SK-N-SH (cell line): ENCODE measurements at regions not wholly inside any gene's neighbourhood (a gene's known extent, or its start where the extent isn't known, plus 50 kb on each side); places are given as distances from the start of the nearest gene placed in this dataset.

Source experiments
- CTCF ChIA-PET: fragments of 300-600, 350-600 bp; formaldehyde crosslinking; extraction: SDS; loops from one replicate; lab custom pipeline; 2021; lab: Yijun Ruan, JAX
- POLR2A ChIA-PET: fragments of 350-600 bp; sonication (Branson Sonifier 250); formaldehyde crosslinking; extraction: SDS; loops from one replicate; lab custom pipeline; 2020; ENCODE audit warnings: antibody characterized with exemption, inconsistent platforms; lab: Yijun Ruan, JAX
- DNase-seq: peaks from one replicate; pipeline ENCODE4 v3.0.0; 2012
- H2AFZ ChIP-seq: fragments of 200-600 bp; sonication (generic); 2 replicates; pipeline ENCODE4 v1.8.1; 2016; ENCODE audit warnings: antibody characterized with exemption, mild to moderate bottlenecking, low read depth
- H3F3A ChIP-seq: fragments of 200-600 bp; sonication (generic); replicated peaks from 2 replicates; pipeline ENCODE3; 2016; ENCODE audit warnings: antibody characterized with exemption, mild to moderate bottlenecking; ENCODE audit not compliant: insufficient read depth
- H3K27ac ChIP-seq, 2 experiments: fragments of 200-500 bp in 1 of 2; fragments of 200-600 bp in 1 of 2; sonication (Bioruptor generic) in 1 of 2; sonication (generic), shearing (Covaris generic) in 1 of 2; 2 replicates each; pipeline versions ENCODE4 v1.5.1 to v1.6.1; 2014 to 2016; ENCODE audit warnings: low read depth in 2 of 2, inconsistent platforms in 1 of 2, low read length in 1 of 2, mild to moderate bottlenecking in 1 of 2, mixed read lengths in 1 of 2
- H3K27me3 ChIP-seq: fragments of 200-600 bp; sonication (generic), shearing (Covaris generic); 2 replicates; pipeline ENCODE4 v1.6.1; 2016; ENCODE audit warnings: mixed run types; ENCODE audit not compliant: insufficient read depth
- H3K36me3 ChIP-seq, 2 experiments: fragments of 200-500 bp in 1 of 2; fragments of 200-600 bp in 1 of 2; sonication (Bioruptor generic) in 1 of 2; sonication (generic) in 1 of 2; replicated peaks in 1 of 2; 2 replicates each; pipeline versions ENCODE3 to v1.5.1; 2014 to 2016; ENCODE audit warnings: low read length in 1 of 2, mild to moderate bottlenecking in 1 of 2; ENCODE audit not compliant: insufficient read depth in 2 of 2, control insufficient read depth in 1 of 2
- H3K4me1 ChIP-seq, 2 experiments: fragments of 200-500 bp in 1 of 2; fragments of 200-600 bp in 1 of 2; sonication (Bioruptor generic) in 1 of 2; sonication (generic), shearing (Covaris generic) in 1 of 2; 2 replicates each; pipeline versions ENCODE4 v1.5.1 to v1.6.1; 2014 to 2016; ENCODE audit warnings: low read depth in 1 of 2, low read length in 1 of 2, mixed run types in 1 of 2; ENCODE audit not compliant: insufficient read depth in 2 of 2, control insufficient read depth in 1 of 2
- H3K4me2 ChIP-seq: fragments of 200-600 bp; sonication (generic), shearing (Covaris generic); 2 replicates; pipeline ENCODE4 v1.6.1; 2017; ENCODE audit warnings: mixed run types
- H3K4me3 ChIP-seq, 2 experiments: fragments of 200-500 bp in 1 of 2; fragments of 200-600 bp in 1 of 2; sonication (Bioruptor generic) in 1 of 2; sonication (generic), shearing (Covaris generic) in 1 of 2; 2 replicates each; pipeline versions ENCODE4 v1.5.1 to v1.8.1; 2014 to 2016; ENCODE audit warnings: low read depth in 2 of 2, inconsistent platforms in 1 of 2, low read length in 1 of 2, mild to moderate bottlenecking in 1 of 2, mixed read lengths in 1 of 2, moderate library complexity in 1 of 2
- H3K79me2 ChIP-seq: fragments of 200-600 bp; sonication (generic); 2 replicates; pipeline ENCODE4 v1.8.1; 2017; ENCODE audit warnings: mild to moderate bottlenecking; ENCODE audit not compliant: insufficient read depth
- H3K9ac ChIP-seq: fragments of 200-600 bp; sonication (generic); 2 replicates; pipeline ENCODE4 v1.6.1; 2017; ENCODE audit warnings: mixed run types
- H3K9me2 ChIP-seq: fragments of 200-600 bp; sonication (generic); 2 replicates; pipeline ENCODE4 v1.6.1; 2017; ENCODE audit warnings: mixed run types
- H3K9me3 ChIP-seq: fragments of 200-600 bp; sonication (generic); 2 replicates; pipeline ENCODE4 v1.6.1; 2017; ENCODE audit warnings: mixed run types, mild to moderate bottlenecking, moderate library complexity
- H4K20me1 ChIP-seq: fragments of 200-600 bp; sonication (generic); 2 replicates; pipeline ENCODE4 v1.6.1; 2017; ENCODE audit warnings: mild to moderate bottlenecking, mixed run types; ENCODE audit not compliant: insufficient read depth
- CHD2 ChIP-seq: fragments of 150-350 bp; IDR thresholded peaks from 2 replicates; pipeline ENCODE4 v1.6.1; 2018; ENCODE audit warnings: low read length; ENCODE audit not compliant: partially characterized antibody
- ELF1 ChIP-seq: IDR thresholded peaks from 2 replicates; pipeline ENCODE4 v1.4.0; 2012
- EP300 ChIP-seq, 2 experiments: IDR thresholded peaks; 2 replicates each; pipeline versions ENCODE4 v1.4.0 to v1.6.1; 2012; ENCODE audit warnings: borderline replicate concordance in 1 of 2, low read depth in 1 of 2, low read length in 1 of 2
- EZH2phosphoT487 ChIP-seq: fragments of 200-600 bp; sonication (generic); IDR thresholded peaks from 2 replicates; pipeline ENCODE4 v1.6.1; 2017; ENCODE audit warnings: low read depth, mixed run types, mild to moderate bottlenecking, antibody characterized with exemption, moderate library complexity, borderline replicate concordance
- FOSL2 ChIP-seq: IDR thresholded peaks from 2 replicates; pipeline ENCODE4 v1.4.0; 2012; ENCODE audit warnings: low read depth, mild to moderate bottlenecking, moderate library complexity, borderline replicate concordance
- FOXJ3 ChIP-seq: sonication (generic); formaldehyde crosslinking; IDR thresholded peaks from 2 replicates; pipeline ENCODE4 v1.5.1; 2020; ENCODE audit warnings: mild to moderate bottlenecking, missing genetic modification reagents
- FOXM1 ChIP-seq: IDR thresholded peaks from 2 replicates; pipeline ENCODE4 v1.4.0; 2012; ENCODE audit warnings: low read depth, mild to moderate bottlenecking
- GABPA ChIP-seq: IDR thresholded peaks from 2 replicates; pipeline ENCODE4 v1.4.0; 2012; ENCODE audit warnings: low read depth, mild to moderate bottlenecking
- GATA2 ChIP-seq: sonication (generic); formaldehyde crosslinking; IDR thresholded peaks from 2 replicates; pipeline ENCODE4 v1.5.0; 2020; ENCODE audit warnings: mild to moderate bottlenecking, missing genetic modification reagents
- MEF2A ChIP-seq: IDR thresholded peaks from 2 replicates; pipeline ENCODE4 v1.4.0; 2012; ENCODE audit warnings: low read depth, borderline replicate concordance
- NFIC ChIP-seq: IDR thresholded peaks from 2 replicates; pipeline ENCODE4 v1.4.0; 2012; ENCODE audit warnings: borderline replicate concordance
- PBX3 ChIP-seq: IDR thresholded peaks from 2 replicates; pipeline ENCODE4; 2012
- POLR2AphosphoS5 ChIP-seq: IDR thresholded peaks from 2 replicates; pipeline ENCODE4 v1.6.1; 2012; ENCODE audit warnings: low read depth, low read length
- RAD21 ChIP-seq: IDR thresholded peaks from 2 replicates; pipeline ENCODE4 v1.6.1; 2012; ENCODE audit warnings: mild to moderate bottlenecking, low read length
- RCOR1 ChIP-seq: fragments of 150-350 bp; IDR thresholded peaks from 2 replicates; pipeline ENCODE4 v1.6.1; 2017; ENCODE audit warnings: antibody characterized with exemption, low read length
- SIN3A ChIP-seq: IDR thresholded peaks from 2 replicates; pipeline ENCODE4 v1.6.1; 2012; ENCODE audit warnings: low read depth, mild to moderate bottlenecking, low read length, moderate library complexity, borderline replicate concordance
- SMC3 ChIP-seq: IDR thresholded peaks from 2 replicates; pipeline ENCODE4 v1.6.1; 2012; ENCODE audit warnings: low read depth, low read length, improper control_type of control experiment
- TAF1 ChIP-seq: IDR thresholded peaks from 2 replicates; pipeline ENCODE4 v1.6.1; 2012; ENCODE audit warnings: low read depth, mild to moderate bottlenecking, low read length, moderate library complexity, borderline replicate concordance
- TCF12 ChIP-seq: IDR thresholded peaks from 2 replicates; pipeline ENCODE4 v1.4.0; 2012
- TEAD4 ChIP-seq: IDR thresholded peaks from 2 replicates; pipeline ENCODE4 v1.4.0; 2012; ENCODE audit warnings: mild to moderate bottlenecking, borderline replicate concordance; ENCODE audit not compliant: insufficient read depth
- WGBS: methylation state at CpG from one replicate; pipeline ENCODE4 v1.1.6; 2017; ENCODE audit warnings: low lambda C conversion rate; 5-methylcytosine and 5-hydroxymethylcytosine counted together
- TF ChIP-seq, protein P1 (sequence below): IDR thresholded peaks from 2 replicates; pipeline ENCODE4 v1.4.0; 2012; ENCODE audit warnings: low read depth
- TF ChIP-seq, protein P2 (sequence below): fragments of 150-350 bp; IDR thresholded peaks from 2 replicates; pipeline ENCODE4 v1.6.1; 2016; ENCODE audit warnings: mild to moderate bottlenecking, low read depth, low read length

DNA sequence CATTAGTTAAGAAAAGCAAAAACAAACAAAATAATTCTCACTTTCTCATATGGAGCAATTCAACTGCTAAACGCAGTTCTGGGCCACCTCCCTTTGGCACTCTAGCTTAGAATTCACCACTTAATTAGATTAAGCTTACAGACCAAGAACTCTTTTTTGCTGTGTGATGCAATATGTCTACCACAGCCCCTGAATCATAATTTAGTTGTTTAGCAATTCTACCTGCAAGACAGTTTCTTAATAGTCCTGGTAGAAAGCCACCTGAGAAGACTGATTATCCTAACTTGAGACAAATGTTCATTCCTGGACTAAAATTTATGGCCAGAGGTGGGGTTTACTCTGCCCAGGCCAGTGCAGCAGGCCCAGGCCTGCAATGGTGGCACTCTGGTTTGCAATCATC is 205.9 kb downstream of the HS3ST3A1 start (continued):
- TF ChIP-seq PBX3 (no peak), RAD21 (no peak), EP300 (IDR thresholded peaks at IDR 0.05; ENCODE audit: borderline replicate concordance in 1 of 2, low read depth in 1 of 2, low read length in 1 of 2) (no peak), CHD2 (no peak), FOXJ3 (CRISPR knock-in tag) (no peak)

- Histone ChIP-seq H3K27me3 (no peaks in the 10 kb centered on the region), H3K9me3 (no peaks in the 10 kb centered on the region), H3K9ac (no peak overlapping the region), H2AFZ (no peak overlapping the region), H3K79me2 (no peaks in the 10 kb centered on the region), H3K27ac (no peak overlapping the region), H3F3A (no peaks in the 10 kb centered on the region), H3K9me2 (no peaks in the 10 kb centered on the region), H3K4me2 (no peak overlapping the region), H3K4me1 (peaks cover 0 to 4% of the 10 kb centered on the region in 2 experiments; a peak in 1 of 4 replicates), H3K36me3 (no peaks in the 10 kb centered on the region), H4K20me1 (no peaks in the 10 kb centered on the region), H3K4me3 (no peak overlapping the region)
- ChIA-PET CTCF (interaction anchor here (1.2 kb wide), 2 partner anchors 33 to 201 kb away, joined by 3 to 5 read pairs; no protein-coding TSS in a partner anchor), POLR2A (no interaction called here)
- DNase-seq, result no peak
- TF ChIP-seq CHD2 (no peak), NFIC (no peak), GABPA (no peak), FOXM1 (no peak), FOSL2 (no peak), POLR2AphosphoS5 (no peak), RCOR1 (no peak), SIN3A (no peak), GATA2 (CRISPR knock-in tag) (no peak), TEAD4 (no peak), ELF1 (no peak), TAF1 (no peak), RAD21 (no peak), PBX3 (no peak), EZH2phosphoT487 (no peak), MEF2A (no peak), TCF12 (no peak), SMC3 (no peak)
- TF ChIP-seq, protein P1, sequence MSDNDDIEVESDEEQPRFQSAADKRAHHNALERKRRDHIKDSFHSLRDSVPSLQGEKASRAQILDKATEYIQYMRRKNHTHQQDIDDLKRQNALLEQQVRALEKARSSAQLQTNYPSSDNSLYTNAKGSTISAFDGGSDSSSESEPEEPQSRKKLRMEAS, result no peak
- TF ChIP-seq, protein P2, sequence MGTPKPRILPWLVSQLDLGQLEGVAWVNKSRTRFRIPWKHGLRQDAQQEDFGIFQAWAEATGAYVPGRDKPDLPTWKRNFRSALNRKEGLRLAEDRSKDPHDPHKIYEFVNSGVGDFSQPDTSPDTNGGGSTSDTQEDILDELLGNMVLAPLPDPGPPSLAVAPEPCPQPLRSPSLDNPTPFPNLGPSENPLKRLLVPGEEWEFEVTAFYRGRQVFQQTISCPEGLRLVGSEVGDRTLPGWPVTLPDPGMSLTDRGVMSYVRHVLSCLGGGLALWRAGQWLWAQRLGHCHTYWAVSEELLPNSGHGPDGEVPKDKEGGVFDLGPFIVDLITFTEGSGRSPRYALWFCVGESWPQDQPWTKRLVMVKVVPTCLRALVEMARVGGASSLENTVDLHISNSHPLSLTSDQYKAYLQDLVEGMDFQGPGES, result no peak
- 87% methylated on average over 8 of the region's 8 CpGs for WGBS
Observed at GRCh38 chr17:13395346-13395745, 206.4 kb downstream of the HS3ST3A1 start.
